Epithelial cell of esophagus (primary cell): ENCODE measurements at regions not wholly inside any gene's neighbourhood (a gene's known extent, or its start where the extent isn't known, plus 50 kb on each side); places are given as distances from the start of the nearest gene placed in this dataset.

Experiments used
- DNase-seq: peaks from one replicate; pipeline ENCODE4 v3.0.0; 2010; ENCODE audit warnings: low read depth
- H3K4me3 ChIP-seq: 2 replicates; pipeline ENCODE4 v1.5.1; 2011; ENCODE audit warnings: mild to moderate bottlenecking, low read length, control low read depth
- TF ChIP-seq, protein P1 (sequence below): IDR thresholded peaks from 2 replicates; pipeline ENCODE4 v1.5.1; 2011; ENCODE audit warnings: low read depth, mild to moderate bottlenecking, low read length, control low read depth, inconsistent platforms; ENCODE audit not compliant: insufficient read depth; ENCODE audit errors: missing control alignments

DNA sequence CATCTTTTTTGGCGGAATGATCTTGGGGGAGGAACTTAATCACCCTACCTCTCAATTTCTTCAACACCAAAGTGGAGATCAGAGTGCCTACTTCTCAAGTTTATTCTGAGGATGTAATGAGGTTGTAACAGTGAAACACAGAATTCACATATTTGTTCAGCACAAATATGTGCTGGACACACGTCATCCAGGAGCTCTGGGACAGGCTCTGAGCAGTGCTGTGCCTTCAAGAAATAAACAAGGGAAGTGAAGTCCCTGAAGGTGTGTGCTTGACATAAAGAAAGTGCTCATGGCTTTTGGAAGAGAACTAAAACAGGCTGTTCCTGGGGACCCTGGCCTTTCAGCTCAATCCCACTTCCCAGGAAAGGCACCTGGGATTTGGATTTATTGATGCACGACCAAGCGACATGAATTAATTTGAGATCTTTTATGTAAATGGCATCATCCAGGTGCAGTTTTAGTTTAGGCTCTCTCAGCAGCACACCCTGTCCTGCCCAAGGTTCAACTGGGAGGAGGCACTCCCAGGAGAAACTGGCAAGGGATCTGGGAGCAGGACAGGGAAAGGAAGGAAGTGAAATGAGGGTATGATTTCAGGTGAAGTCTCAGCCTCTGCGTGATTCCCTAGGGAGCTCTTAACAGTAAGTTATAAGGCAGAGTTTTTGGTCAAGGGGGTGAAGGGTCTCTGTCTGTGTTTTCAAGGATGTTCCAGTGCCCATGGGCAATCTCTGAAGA is 211.0 kb downstream of the FOXA2 start:
- DNase-seq: no peak
- TF ChIP-seq, protein P1, sequence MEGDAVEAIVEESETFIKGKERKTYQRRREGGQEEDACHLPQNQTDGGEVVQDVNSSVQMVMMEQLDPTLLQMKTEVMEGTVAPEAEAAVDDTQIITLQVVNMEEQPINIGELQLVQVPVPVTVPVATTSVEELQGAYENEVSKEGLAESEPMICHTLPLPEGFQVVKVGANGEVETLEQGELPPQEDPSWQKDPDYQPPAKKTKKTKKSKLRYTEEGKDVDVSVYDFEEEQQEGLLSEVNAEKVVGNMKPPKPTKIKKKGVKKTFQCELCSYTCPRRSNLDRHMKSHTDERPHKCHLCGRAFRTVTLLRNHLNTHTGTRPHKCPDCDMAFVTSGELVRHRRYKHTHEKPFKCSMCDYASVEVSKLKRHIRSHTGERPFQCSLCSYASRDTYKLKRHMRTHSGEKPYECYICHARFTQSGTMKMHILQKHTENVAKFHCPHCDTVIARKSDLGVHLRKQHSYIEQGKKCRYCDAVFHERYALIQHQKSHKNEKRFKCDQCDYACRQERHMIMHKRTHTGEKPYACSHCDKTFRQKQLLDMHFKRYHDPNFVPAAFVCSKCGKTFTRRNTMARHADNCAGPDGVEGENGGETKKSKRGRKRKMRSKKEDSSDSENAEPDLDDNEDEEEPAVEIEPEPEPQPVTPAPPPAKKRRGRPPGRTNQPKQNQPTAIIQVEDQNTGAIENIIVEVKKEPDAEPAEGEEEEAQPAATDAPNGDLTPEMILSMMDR: no peak
- no peak overlapping the region for H3K4me3 ChIP-seq

DNA sequence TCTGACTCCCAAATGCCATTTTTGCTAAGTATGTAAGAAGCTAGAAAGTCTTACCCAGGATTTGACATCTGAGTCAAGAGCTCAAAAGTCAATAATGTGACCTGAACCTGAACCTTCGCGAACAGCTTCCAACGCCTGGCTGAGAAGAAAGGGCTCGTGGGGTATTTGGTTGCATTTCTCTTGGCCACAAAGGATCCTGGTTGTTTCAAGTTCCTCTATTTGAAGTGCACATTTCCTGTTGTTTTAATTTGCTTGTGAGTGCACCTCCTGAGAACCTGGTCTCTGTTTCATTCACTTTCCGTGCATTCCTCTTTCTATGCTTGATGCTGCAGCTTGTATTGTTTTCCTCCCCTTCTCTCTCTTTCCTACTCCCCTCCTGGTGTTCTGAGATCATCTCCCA is 212.5 kb downstream of the FOXA2 start:
- DNase-seq: no peak
- TF ChIP-seq, protein P1: no peak
- no peak overlapping the region for H3K4me3 ChIP-seq

DNA sequence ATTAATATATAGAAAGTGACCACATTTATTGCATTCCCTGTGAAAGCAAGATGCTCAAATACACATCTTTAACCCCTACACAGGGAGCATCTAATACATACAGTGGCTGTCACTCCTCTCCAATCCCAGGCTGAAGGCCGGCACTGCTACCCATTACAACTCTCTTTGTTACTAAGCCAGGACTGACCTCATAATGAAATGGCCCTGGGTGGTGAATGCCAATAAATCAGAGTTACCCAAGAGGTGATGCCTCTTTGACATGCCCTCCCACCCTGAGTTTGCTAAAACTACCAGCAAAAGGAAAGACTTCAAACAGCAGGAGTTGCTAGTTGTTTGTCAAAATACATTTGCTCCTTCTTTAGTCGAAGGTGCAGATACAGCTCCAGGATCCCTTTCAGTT is 214.2 kb downstream of the FOXA2 start:
- DNase-seq: no peak
- no peak overlapping the region for H3K4me3 ChIP-seq
- TF ChIP-seq, protein P1: no peak

DNA sequence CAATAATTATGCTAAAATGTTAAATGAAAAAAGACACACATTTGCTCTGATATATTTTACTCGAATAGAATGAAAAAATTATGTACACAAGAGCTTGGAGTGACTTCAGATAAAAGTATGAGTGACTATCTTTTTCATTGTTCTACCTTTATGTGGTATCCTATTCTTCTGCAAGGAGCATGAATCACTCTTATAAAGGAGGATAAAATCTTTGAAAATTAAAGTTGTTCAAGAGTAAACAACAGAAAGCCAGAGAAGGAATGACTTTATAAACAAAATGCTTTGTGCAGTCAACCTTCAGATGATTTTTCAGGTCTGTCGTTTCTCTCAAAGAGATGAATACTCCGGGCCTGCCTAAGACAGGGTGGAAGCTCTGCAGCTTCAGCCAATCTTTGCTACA is 215.3 kb downstream of the FOXA2 start:
- DNase-seq: no peak
- H3K4me3 ChIP-seq: no peak overlapping the region
- TF ChIP-seq, protein P1: no peak

DNA sequence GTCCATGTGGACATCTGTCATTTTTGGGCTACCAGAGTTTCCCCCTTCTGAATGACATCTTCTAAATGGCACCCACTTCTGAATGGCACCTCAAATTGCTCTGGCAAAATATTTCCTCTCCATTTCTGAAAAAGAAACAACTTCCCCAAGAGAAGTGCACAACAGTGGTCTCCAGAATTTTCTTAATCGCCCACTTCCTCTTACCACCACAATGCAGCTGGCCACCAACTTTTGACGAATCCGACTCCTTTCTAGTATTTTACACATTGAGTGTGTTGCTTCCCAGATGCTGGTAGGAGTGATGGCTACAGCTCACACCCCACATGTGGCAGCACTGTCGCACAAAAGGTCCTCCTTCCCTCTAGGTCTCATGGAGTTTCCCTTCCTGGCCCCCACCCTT is 216.1 kb downstream of the FOXA2 start:
- no peak for DNase-seq
- H3K4me3 ChIP-seq: no peak overlapping the region
- TF ChIP-seq, protein P1: no peak

DNA sequence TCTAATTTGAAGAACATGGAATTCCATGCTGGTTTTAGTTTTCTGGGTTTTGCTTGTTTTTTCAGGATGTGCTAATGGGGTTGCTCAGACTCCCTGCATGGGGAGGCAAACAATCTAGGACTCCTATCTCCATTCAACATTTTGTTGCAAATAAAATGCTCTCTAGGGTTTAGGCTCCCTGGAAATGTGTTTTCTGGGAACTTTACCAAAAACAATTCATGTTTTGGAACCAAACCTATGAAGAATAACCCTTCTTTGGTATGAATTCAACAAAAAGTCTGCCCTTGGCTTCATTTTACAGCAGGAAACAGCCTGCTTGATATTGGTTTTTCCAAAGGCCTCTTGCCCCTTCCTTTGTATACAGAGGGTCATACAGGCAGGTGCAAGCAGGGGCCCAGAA is 217.7 kb downstream of the FOXA2 start:
- no peak overlapping the region for H3K4me3 ChIP-seq
- no peak for DNase-seq
- TF ChIP-seq, protein P1: no peak

DNA sequence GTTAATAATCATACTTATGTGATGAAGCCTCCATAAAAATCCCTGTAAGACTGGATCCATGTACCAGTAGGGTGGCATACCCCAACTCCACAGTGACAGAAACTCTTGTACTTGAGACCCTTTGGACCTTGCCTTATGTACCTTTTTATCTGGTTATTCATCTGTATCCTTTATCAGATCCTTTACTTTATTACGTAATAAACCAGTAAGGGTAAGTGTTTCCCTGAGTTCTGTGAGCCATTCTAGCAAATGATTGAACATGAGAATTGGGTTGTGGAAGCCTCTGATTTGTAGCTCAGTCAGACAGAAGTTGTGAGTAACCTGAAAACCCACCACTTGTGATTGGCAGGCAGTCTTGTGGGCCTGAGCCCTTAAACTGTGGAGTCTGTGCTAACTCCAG is 229.7 kb downstream of the FOXA2 start:
- DNase-seq: no peak
- H3K4me3 ChIP-seq: no peak overlapping the region
- TF ChIP-seq, protein P1: no peak
